NCI-H1092 (cell line): ENCODE measurements at regions not wholly inside any gene's neighbourhood (a gene's known extent, or its start where the extent isn't known, plus 50 kb on each side); places are given as distances from the start of the nearest gene placed in this dataset.
"Not testable (repeated sequence)": the region's sequence is repeated elsewhere in the genome, so short reads cannot be mapped to it uniquely, and the experiment has no call there.

Experiments
- DNase-seq: peaks from one replicate; lab custom pipeline; 2025; lab: John Stamatoyannopoulos, UW

- DNase-seq: no peak
Observed at GRCh38 chr5:71907001-71907588, 188.0 kb downstream of the CARTPT start.

DNA sequence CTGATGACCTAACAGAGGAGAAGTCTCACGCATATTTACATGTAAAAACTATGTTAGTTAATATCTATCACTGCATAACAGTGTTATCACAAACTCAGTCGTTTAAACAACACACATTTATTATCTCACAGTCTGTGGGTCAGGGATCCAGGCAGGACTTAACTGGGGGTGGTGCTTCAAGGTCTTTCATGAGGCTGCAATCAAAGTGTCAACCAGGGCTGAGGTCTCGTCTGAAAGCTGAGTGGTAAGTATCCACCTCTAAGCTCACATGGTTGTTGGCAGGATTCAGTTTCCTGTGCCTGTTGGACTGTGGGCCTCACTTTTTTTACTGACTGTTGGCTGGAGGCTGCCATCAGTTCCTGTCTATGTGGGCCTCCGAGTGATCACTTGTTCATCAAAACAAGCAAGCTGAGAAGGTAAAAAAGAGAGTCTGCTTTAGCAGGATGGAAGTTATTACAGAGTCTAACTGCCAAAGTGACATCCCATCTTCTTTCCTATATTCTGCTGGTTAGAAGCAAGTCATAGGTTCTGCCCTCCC, 188.6 kb downstream of the CARTPT start:
- DNase-seq: no peak

GRCh38 chr5:71910741-71911140, 191.7 kb downstream of the CARTPT start:
- no peak for DNase-seq

- DNase-seq: no peak
Observed at GRCh38 chr5:71912021-71912420, 192.9 kb downstream of the CARTPT start.

DNA sequence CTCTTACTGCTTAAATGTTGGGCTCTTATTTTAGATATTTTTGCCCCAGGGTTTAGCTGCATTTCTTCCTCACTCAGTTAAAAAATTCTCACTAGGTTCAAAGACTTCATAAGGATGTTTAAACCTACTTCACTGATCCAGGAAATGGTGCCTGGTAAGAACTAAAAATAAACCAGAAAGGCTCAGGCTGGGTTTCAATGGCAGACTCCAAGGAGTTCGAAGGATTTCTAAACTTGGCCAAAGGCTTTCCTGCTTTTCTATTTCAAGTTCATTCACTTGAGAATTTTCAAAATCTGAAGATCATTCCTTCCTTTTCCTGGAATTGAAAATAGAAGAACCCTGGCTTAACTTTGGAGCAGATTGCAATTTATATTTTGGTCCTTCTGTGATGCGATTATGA, 193.0 kb upstream of the MAP1B start:
- no peak for DNase-seq

DNA sequence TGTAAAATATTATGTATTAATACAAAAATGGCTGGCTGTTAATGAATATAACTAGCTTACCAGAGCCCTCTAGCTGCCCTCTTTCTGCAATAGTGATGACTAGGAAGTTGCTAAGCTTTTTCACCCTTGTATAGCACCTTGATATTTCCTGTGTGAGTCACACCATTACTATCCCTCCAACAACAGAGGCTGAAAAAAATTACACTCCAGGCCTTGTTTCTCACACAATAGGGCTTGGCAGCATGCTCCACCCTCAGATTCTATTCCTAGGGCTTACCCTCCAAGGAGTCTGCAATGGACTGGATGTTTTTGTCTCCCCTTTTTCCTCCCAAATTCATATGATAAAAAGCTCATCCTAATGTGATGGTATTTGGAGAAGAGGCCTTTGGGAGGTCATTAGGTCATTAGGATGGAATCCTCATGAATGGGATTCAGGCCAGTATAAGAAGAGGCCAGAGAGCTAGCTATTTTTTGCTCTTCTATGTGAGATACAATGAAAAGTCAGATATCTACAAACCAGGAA, 184.6 kb upstream of the MAP1B start:
- no peak for DNase-seq

GRCh38 chr5:71923755-71924154, 183.5 kb upstream of the MAP1B start:
- DNase-seq: no peak

DNA sequence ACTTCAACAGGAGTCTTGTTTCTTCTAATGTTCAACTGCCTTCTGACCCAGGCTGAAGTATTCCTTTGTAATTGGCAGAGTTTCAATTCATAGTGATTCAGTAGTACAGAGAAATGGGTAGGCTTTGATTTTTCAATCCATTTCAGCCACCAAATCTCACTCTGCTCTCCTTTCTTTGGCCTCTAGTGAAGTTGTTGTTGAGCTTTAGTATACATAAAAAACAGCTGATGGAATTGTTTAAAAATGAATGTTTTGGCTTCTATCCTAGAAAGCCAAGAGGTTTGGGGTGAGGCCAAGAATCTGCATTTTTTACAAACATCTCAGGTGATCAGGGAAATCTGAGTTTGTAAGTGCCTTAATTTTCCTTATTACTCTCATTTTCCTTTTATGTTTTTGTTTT, 182.9 kb upstream of the MAP1B start:
- DNase-seq: no peak

GRCh38 chr5:71924980-71925379, 182.3 kb upstream of the MAP1B start:
- DNase-seq: no peak

DNA sequence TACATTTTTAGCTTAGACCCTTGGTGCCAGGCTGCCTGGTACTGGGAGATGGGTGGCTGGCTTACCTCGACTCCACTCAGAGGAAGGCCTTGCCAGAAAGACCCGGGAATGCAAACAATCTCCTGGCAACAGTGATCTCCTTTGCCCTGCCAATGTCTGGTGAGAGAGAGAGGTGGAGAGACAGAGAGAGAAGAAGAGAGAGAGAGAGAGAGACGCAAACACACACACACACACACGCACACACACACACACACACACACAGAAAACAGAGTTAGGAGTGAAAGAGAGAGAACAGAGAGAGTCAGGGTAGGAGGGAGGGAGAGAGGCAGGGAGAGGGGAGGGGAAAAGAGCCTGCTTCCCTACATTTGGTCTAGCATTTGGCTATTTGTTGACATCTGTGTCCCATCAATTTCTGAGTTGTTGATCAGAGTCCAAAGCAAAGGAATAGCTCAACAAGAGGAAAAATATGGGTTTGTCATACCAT, 181.6 kb upstream of the MAP1B start:
- DNase-seq: peak; percentile 29

DNA sequence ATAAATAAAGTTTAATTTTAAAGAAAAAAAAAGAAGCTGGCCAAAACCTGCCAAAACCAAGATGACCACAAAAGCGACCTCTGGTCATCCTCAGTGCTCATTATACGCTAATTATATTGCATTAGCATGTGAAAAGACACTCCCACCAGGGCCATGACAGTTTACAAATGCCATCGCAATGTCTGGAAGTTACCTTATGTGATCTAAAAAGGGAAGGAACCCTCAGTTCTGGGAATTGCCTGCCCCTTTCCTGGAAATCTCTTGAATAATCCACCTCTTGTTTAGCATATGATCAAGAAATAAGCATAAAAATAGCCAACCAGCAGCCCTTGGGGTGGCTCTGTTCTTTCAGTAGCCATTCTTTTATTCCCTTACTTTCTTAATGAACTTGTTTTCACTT, 178.3 kb upstream of the MAP1B start:
- no peak for DNase-seq

DNA sequence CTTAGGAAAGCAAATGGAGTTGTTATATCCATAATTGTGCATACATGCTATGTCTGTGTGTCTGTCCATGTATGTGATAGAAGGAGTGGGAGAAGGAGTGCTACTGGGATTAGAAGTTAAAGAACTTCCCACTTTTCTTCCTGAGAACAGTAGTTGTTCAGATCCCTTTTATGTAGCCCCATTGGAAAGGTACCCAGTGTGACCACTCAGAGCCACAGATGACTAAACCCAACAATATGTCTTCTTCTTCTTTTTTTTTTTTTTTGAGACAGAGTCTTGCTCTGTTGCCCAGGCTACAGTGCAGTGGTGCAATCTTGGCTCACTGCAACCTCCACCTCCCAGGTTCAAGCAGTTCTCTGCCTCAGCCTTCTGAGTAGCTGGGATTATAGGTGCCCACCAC, 176.7 kb upstream of the MAP1B start:
- DNase-seq: not testable (repeated sequence)

- no peak for DNase-seq
Observed at GRCh38 chr5:71932131-71932654, 175.1 kb upstream of the MAP1B start.

GRCh38 chr5:71932655-71933338, 174.5 kb upstream of the MAP1B start:
- no peak for DNase-seq

GRCh38 chr5:71934322-71934721, 173.0 kb upstream of the MAP1B start:
- DNase-seq: no peak

DNA sequence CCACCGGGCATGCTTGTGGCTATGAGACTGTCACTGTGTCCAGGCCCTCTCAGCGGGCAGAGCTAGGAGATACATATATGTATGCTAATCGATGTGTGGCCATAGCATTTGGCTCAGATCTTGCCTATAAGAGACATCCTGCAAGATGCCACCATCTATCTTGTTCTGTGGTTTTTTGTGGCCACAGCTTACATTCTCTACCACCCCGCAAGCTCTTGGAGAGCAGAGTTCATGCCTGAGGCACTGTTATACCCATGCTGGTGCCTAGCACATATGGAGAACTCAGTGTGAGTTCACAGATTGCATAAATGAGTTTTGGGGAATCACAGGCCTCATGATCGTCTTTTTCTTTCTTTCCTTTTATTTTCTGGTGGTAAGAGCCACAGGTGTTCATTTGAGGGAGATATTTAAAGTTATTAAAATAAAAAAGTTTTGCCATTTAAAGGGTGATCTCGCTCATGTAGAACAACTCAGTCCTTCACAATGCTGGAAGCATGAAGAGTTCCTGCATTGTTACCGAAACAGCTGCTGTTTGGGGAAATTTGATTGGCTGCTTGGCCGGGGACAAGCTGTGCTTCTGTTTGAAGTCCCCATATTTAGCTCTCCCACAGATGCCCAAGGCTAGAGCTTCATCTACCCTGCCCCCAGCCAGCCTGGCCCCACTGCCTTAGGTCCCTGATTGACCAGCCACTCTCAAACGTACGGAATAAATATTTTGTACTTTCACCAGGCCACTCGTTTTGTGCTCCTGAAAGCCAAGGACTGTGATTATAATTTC, 169.2 kb upstream of the MAP1B start:
- no peak for DNase-seq

GRCh38 chr5:71938895-71939294, 168.4 kb upstream of the MAP1B start:
- no peak for DNase-seq

GRCh38 chr5:71939452-71940230, 167.6 kb upstream of the MAP1B start:
- DNase-seq: no peak

GRCh38 chr5:71943874-71944273, 163.4 kb upstream of the MAP1B start:
- no peak for DNase-seq

DNA sequence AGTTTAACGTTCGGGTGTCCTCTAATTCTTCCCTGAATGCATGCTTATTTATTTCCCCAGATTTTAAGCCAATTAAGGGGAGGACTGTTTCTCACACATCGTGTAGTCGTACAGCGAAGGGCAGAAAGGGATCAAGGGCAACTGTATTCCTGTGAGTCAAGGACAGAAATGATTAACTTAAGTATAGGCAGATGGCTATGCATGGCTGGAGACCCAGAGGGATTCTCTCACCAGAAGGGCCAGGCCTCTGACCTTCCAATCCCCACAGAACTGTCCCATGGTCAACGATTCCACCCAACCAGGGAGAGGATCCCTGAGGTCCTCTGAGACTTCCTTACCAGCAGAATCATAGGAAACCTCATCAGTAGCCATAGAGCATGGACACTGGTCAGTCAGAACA, 161.8 kb upstream of the MAP1B start:
- DNase-seq: no peak

GRCh38 chr5:71946343-71947030, 160.8 kb upstream of the MAP1B start:
- DNase-seq: no peak
